GM12892 (cell line): ENCODE measurements at regions not wholly inside any gene's neighbourhood (a gene's known extent, or its start where the extent isn't known, plus 50 kb on each side); places are given as distances from the start of the nearest gene placed in this dataset.

Experiments used
- DNase-seq: peaks from one replicate; pipeline ENCODE4 v3.0.0; 2011; ENCODE audit not compliant: insufficient read length
- FAIRE-seq: peaks from 2 replicates; lab custom pipeline; 2011; peaks lifted over from hg19 to GRCh38; lab: Jason Lieb, UNC
- POLR2A ChIP-seq: IDR thresholded peaks from 2 replicates; pipeline ENCODE4 v1.6.1; 2011; ENCODE audit warnings: low read depth, low read length, control low read depth
- POLR2AphosphoS5 ChIP-seq: IDR thresholded peaks from 2 replicates; pipeline ENCODE4 v1.6.1; 2011; ENCODE audit warnings: low read depth, low read length, control low read depth
- TAF1 ChIP-seq: IDR thresholded peaks from 2 replicates; pipeline ENCODE4 v1.6.1; 2011; ENCODE audit warnings: low read depth, mild to moderate bottlenecking, control low read depth, low read length, borderline replicate concordance

GRCh38 chr3:161793194-161793930, 296.8 kb downstream of the OTOL1 start:
- FAIRE-seq: no peak
- no peak for TF ChIP-seq POLR2A
- no peak for DNase-seq

- DNase-seq (no peak), FAIRE-seq (no peak)
- TF ChIP-seq POLR2A (no peak), POLR2AphosphoS5 (no peak), TAF1 (no peak)
Measured at GRCh38 chr3:161794551-161794950, 297.9 kb downstream of the OTOL1 start.

- FAIRE-seq (no peak), DNase-seq (no peak)
- TF ChIP-seq TAF1 (no peak), POLR2AphosphoS5 (no peak)
Measured at GRCh38 chr3:161796312-161796711, 299.7 kb downstream of the OTOL1 start.

- FAIRE-seq (no peak), DNase-seq (no peak)
- TF ChIP-seq POLR2AphosphoS5 (no peak), POLR2A (no peak), TAF1 (no peak)
Measured at GRCh38 chr3:161796780-161797179, 300.2 kb downstream of the OTOL1 start.

GRCh38 chr3:161798016-161798415, 301.4 kb downstream of the OTOL1 start:
- DNase-seq (no peak), FAIRE-seq (peak; percentile 30)
- TF ChIP-seq POLR2A: no peak
- TF ChIP-seq POLR2AphosphoS5: no peak
- no peak for TF ChIP-seq TAF1

GRCh38 chr3:161800985-161801559, 304.5 kb downstream of the OTOL1 start:
- FAIRE-seq (no peak), DNase-seq (no peak)
- no peak for TF ChIP-seq POLR2A
- TF ChIP-seq POLR2AphosphoS5: no peak
- no peak for TF ChIP-seq TAF1

GRCh38 chr3:161818106-161818505, 321.5 kb downstream of the OTOL1 start:
- no peak for TF ChIP-seq TAF1
- no peak for TF ChIP-seq POLR2A
- no peak for TF ChIP-seq POLR2AphosphoS5
- FAIRE-seq (no peak), DNase-seq (no peak)

GRCh38 chr3:161821591-161821990, 325.0 kb downstream of the OTOL1 start:
- no peak for FAIRE-seq
- DNase-seq: no peak

GRCh38 chr3:161822291-161822690, 325.7 kb downstream of the OTOL1 start:
- DNase-seq (no peak), FAIRE-seq (no peak)
- TF ChIP-seq POLR2AphosphoS5: no peak
- TF ChIP-seq TAF1: no peak
- no peak for TF ChIP-seq POLR2A

More at GRCh38 chr3:161821591-161821990, 325.0 kb downstream of the OTOL1 start:
- TF ChIP-seq POLR2A (no peak), POLR2AphosphoS5 (no peak), TAF1 (no peak)

- no peak for TF ChIP-seq TAF1
- TF ChIP-seq POLR2A: no peak
- TF ChIP-seq POLR2AphosphoS5: no peak
- FAIRE-seq: no peak
- no peak for DNase-seq
Measured at GRCh38 chr3:161823910-161824309, 327.3 kb downstream of the OTOL1 start.

GRCh38 chr3:161838021-161838420, 341.4 kb downstream of the OTOL1 start:
- no peak for TF ChIP-seq POLR2A
- no peak for TF ChIP-seq POLR2AphosphoS5
- TF ChIP-seq TAF1: no peak
- no peak for DNase-seq
- no peak for FAIRE-seq

- DNase-seq (no peak), FAIRE-seq (no peak)
- TF ChIP-seq POLR2A (no peak), TAF1 (no peak)
Measured at GRCh38 chr3:161848376-161848775, 351.8 kb downstream of the OTOL1 start.

GRCh38 chr3:161851941-161852566, 355.4 kb downstream of the OTOL1 start:
- TF ChIP-seq TAF1: no peak
- no peak for TF ChIP-seq POLR2A
- DNase-seq (peak; percentile 1), FAIRE-seq (peak; percentile 98)
